ENCODE measurements at regions not wholly inside any gene's neighbourhood (a gene's known extent, or its start where the extent isn't known, plus 50 kb on each side); places are given as distances from the start of the nearest gene placed in this dataset.

- Mint-ChIP-seq H3K27ac (no peak overlapping the region), H3K27me3 (ENCODE audit: low read depth) (no peaks in the 10 kb centered on the region), H3K36me3 (ENCODE audit: low read depth) (no peaks in the 10 kb centered on the region), H3K4me1 (ENCODE audit: low read depth) (no peaks in the 10 kb centered on the region), H3K9me3 (ENCODE audit: insufficient read depth) (no peaks in the 10 kb centered on the region), H3K4me3 (no peak overlapping the region)
- ChIA-PET POLR2A (no interaction called here), CTCF (interaction anchor here (1.4 kb wide), 1 partner anchor 23 kb away, joined by 3 read pairs; no protein-coding TSS in a partner anchor)
- ATAC-seq (no peak), DNase-seq (no peak)
Observed at GRCh38 chr5:160175438-160176218, 53.7 kb upstream of the FABP6 start.

- Mint-ChIP-seq H3K27ac (no peak overlapping the region), H3K4me3 (no peak overlapping the region), H3K27me3 (ENCODE audit: low read depth) (no peaks in the 10 kb centered on the region), H3K36me3 (ENCODE audit: low read depth) (no peaks in the 10 kb centered on the region), H3K4me1 (ENCODE audit: low read depth) (no peaks in the 10 kb centered on the region), H3K9me3 (ENCODE audit: insufficient read depth) (no peaks in the 10 kb centered on the region)
- CTCF ChIA-PET, result no interaction called here
- ATAC-seq (no peak), DNase-seq (no peak)
- POLR2A ChIA-PET, result no interaction called here
Observed at GRCh38 chr5:160174780-160175437, 54.4 kb upstream of the FABP6 start.

GRCh38 chr5:160174290-160174689 lies 55.0 kb upstream of the FABP6 start:
- H3K27me3 Mint-ChIP-seq (ENCODE audit: low read depth), result no peaks in the 10 kb centered on the region
- no peaks in the 10 kb centered on the region for H3K9me3 Mint-ChIP-seq (ENCODE audit: insufficient read depth)
- ATAC-seq, result no peak
- H3K36me3 Mint-ChIP-seq (ENCODE audit: low read depth), result no peaks in the 10 kb centered on the region
- no peak overlapping the region for H3K27ac Mint-ChIP-seq
- CTCF ChIA-PET, result no interaction called here
- no peaks in the 10 kb centered on the region for H3K4me1 Mint-ChIP-seq (ENCODE audit: low read depth)
- POLR2A ChIA-PET, result no interaction called here
- no peak overlapping the region for H3K4me3 Mint-ChIP-seq
- no peak for DNase-seq

- no peak for DNase-seq
- CTCF ChIA-PET, result no interaction called here
- H3K9me3 Mint-ChIP-seq (ENCODE audit: insufficient read depth), result no peaks in the 10 kb centered on the region
- POLR2A ChIA-PET, result no interaction called here
- no peaks in the 10 kb centered on the region for H3K36me3 Mint-ChIP-seq (ENCODE audit: low read depth)
- peaks cover 8% of the 10 kb centered on the region for H3K27me3 Mint-ChIP-seq (ENCODE audit: low read depth)
- H3K4me3 Mint-ChIP-seq, result no peak overlapping the region
- H3K27ac Mint-ChIP-seq, result no peak overlapping the region
- ATAC-seq, result no peak
- no peaks in the 10 kb centered on the region for H3K4me1 Mint-ChIP-seq (ENCODE audit: low read depth)
Observed at GRCh38 chr5:160171666-160172065, 52.4 kb upstream of the PWWP2A start.

GRCh38 chr5:160169326-160169725 lies 50.1 kb upstream of the PWWP2A start:
- ChIA-PET POLR2A (no interaction called here), CTCF (no interaction called here)
- ATAC-seq (no peak), DNase-seq (no peak)
- Mint-ChIP-seq H3K4me1 (ENCODE audit: low read depth) (peaks cover 10% of the 10 kb centered on the region), H3K36me3 (ENCODE audit: low read depth) (no peaks in the 10 kb centered on the region), H3K27me3 (ENCODE audit: low read depth) (peaks cover 13% of the 10 kb centered on the region), H3K4me3 (no peak overlapping the region), H3K27ac (no peak overlapping the region), H3K9me3 (ENCODE audit: insufficient read depth) (no peaks in the 10 kb centered on the region)
